Kidney (tissue), 13 donors: ENCODE measurements at regions not wholly inside any gene's neighbourhood (a gene's known extent, or its start where the extent isn't known, plus 50 kb on each side); places are given as distances from the start of the nearest gene placed in this dataset.

Source experiments
- DNase-seq, 5 donors: peaks; one replicate each; pipeline ENCODE4 v3.0.0-alpha.2; 2013 to 2020
- FAIRE-seq: peaks from 2 replicates; lab custom pipeline; 2012; peaks lifted over from hg19 to GRCh38; lab: Jason Lieb, UNC
- H3K27ac ChIP-seq, 2 donors: one replicate each; pipeline ENCODE4 v1.7.0; 2013; ENCODE audit warnings: low read depth in 2 of 2, low read length in 2 of 2, inconsistent platforms in 1 of 2
- H3K27me3 ChIP-seq: one replicate; pipeline ENCODE4 v1.7.1; 2013; ENCODE audit warnings: low read length, inconsistent platforms; ENCODE audit not compliant: control insufficient read depth, insufficient read depth
- H3K36me3 ChIP-seq, 3 donors: one replicate each; pipeline versions ENCODE4 v1.7.0 to v1.7.1; 2013; ENCODE audit warnings: low read length in 3 of 3, control low read depth in 1 of 3, inconsistent platforms in 1 of 3; ENCODE audit not compliant: insufficient read depth in 3 of 3, control insufficient read depth in 2 of 3
- H3K4me1 ChIP-seq, 3 donors: one replicate each; pipeline versions ENCODE4 v1.7.0 to v1.7.1; 2013; ENCODE audit warnings: low read length in 3 of 3, inconsistent platforms in 1 of 3, low read depth in 1 of 3; ENCODE audit not compliant: control insufficient read depth in 2 of 3, insufficient read depth in 2 of 3
- H3K4me3 ChIP-seq, 3 donors: one replicate each; pipeline versions ENCODE4 v1.7.0 to v1.8.1; 2013; ENCODE audit warnings: low read length in 3 of 3, control low read depth in 1 of 3, inconsistent platforms in 1 of 3
- H3K9ac ChIP-seq, 3 donors: one replicate each; pipeline versions ENCODE4 v1.7.0 to v1.7.1; 2013; ENCODE audit warnings: low read length in 3 of 3, control low read depth in 1 of 3, inconsistent platforms in 1 of 3
- H3K9me3 ChIP-seq, 3 donors: one replicate each; pipeline versions ENCODE4 v1.7.0 to v1.7.1; 2013; ENCODE audit warnings: low read length in 3 of 3, control low read depth in 1 of 3, inconsistent platforms in 1 of 3; ENCODE audit not compliant: control insufficient read depth in 2 of 3, insufficient read depth in 1 of 3
- intact Hi-C: fragments of 100-400 bp; cut with DNase I; formaldehyde crosslinking; loops from one replicate; pipeline ENCODE4 v1.11.1; 2022
- TF ChIP-seq, protein P1 (sequence below): IDR thresholded peaks from 3 replicates; pipeline ENCODE4 v1.5.1; 2012; ENCODE audit warnings: mild to moderate bottlenecking, moderate library complexity, borderline replicate concordance; ENCODE audit not compliant: insufficient read depth; ENCODE audit errors: extremely low read depth
- donor health status: control.
- donor health status: control.
- donor health status: control.
- donor health status: control.
- donor health status: control.
- donor health status: DM: yes; HTN: yes; CAD: no.
- donor health status: Normal renal cell carcinoma (clear cell type).

GRCh38 chr12:46908236-46908935 lies 82.6 kb upstream of the SLC38A4 start:
- H3K4me1 ChIP-seq: no peaks in the 10 kb centered on the region
- no peak overlapping the region for H3K9ac ChIP-seq
- DNase-seq (no peak), FAIRE-seq (no peak)
- intact Hi-C loops: no loop called here
- no peak overlapping the region for H3K27ac ChIP-seq
- H3K27me3 ChIP-seq: no peaks in the 10 kb centered on the region
- no peaks in the 10 kb centered on the region for H3K9me3 ChIP-seq
- no peak overlapping the region for H3K4me3 ChIP-seq
- TF ChIP-seq, protein P1, sequence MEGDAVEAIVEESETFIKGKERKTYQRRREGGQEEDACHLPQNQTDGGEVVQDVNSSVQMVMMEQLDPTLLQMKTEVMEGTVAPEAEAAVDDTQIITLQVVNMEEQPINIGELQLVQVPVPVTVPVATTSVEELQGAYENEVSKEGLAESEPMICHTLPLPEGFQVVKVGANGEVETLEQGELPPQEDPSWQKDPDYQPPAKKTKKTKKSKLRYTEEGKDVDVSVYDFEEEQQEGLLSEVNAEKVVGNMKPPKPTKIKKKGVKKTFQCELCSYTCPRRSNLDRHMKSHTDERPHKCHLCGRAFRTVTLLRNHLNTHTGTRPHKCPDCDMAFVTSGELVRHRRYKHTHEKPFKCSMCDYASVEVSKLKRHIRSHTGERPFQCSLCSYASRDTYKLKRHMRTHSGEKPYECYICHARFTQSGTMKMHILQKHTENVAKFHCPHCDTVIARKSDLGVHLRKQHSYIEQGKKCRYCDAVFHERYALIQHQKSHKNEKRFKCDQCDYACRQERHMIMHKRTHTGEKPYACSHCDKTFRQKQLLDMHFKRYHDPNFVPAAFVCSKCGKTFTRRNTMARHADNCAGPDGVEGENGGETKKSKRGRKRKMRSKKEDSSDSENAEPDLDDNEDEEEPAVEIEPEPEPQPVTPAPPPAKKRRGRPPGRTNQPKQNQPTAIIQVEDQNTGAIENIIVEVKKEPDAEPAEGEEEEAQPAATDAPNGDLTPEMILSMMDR: no peak
- H3K36me3 ChIP-seq: no peaks in the 10 kb centered on the region

DNA sequence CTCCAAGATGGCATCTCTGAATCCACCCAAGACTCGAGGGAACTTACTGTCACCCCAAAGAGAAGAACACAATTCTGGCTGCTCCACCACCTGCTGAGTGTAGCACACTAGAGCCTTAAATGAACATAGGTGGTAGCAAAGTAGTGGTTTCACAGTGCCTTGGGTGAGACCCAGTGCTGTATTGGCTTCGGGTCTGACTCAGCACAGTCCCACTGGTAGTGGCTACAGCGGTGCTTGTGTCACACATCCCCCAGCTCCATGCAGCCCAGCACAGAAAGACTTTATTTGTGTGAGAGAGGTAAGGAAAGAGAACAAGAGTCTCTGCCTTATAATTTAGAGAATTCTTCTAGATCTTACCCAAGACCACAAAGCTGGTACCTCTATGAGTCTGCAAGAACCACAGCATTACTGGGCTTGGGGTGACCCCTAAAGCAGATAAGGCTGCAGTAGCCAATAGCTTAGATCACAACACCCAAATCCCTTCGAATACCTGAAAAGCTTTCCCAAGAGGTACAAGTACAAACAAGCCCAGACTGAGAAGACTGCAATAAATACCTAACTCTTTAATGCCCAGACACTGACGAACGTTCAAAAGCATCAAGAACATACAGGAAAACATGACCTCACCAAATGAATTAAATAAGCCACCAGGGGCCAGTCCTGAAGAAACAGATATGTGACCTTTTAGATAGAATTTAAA lies 83.3 kb upstream of the SLC38A4 start:
- no peaks in the 10 kb centered on the region for H3K27me3 ChIP-seq
- H3K36me3 ChIP-seq: no peaks in the 10 kb centered on the region
- no peak for DNase-seq
- intact Hi-C loops: no loop called here
- H3K9ac ChIP-seq: no peak overlapping the region
- H3K4me1 ChIP-seq: no peaks in the 10 kb centered on the region
- no peak overlapping the region for H3K4me3 ChIP-seq
- H3K9me3 ChIP-seq: no peaks in the 10 kb centered on the region
- no peak for FAIRE-seq
- TF ChIP-seq, protein P1: no peak
- H3K27ac ChIP-seq: no peak overlapping the region

DNA sequence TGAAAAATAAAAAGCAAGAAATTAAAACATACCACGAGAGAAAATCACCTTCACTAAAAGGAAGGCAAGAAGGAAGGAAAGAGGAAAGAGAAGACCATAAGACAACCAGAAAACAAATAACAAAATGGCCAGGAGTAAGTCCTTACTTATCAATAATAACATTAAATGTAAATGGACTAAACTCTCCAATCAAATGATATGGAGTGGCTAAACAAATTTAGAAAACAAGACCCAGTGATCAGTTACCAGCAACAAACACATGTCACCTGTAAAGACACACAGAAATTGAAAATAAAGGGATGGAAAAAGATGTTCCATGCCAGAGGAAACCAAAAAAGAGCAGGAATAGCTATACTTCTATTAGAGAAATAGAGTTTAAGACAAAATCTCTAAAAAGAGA lies 85.0 kb upstream of the SLC38A4 start:
- Histone ChIP-seq H3K9me3 (no peaks in the 10 kb centered on the region), H3K9ac (no peak overlapping the region), H3K27ac (no peak overlapping the region), H3K27me3 (no peaks in the 10 kb centered on the region), H3K4me3 (no peak overlapping the region), H3K4me1 (no peaks in the 10 kb centered on the region), H3K36me3 (no peaks in the 10 kb centered on the region)
- TF ChIP-seq, protein P1: no peak
- DNase-seq (no peak), FAIRE-seq (no peak)
- intact Hi-C loops: no loop called here
